NOMO-1 (cell line): ENCODE measurements at regions not wholly inside any gene's neighbourhood (a gene's known extent, or its start where the extent isn't known, plus 50 kb on each side); places are given as distances from the start of the nearest gene placed in this dataset.

Experiments used
- DNase-seq, 2 experiments: peaks; one replicate each; lab custom pipeline; 2025; ENCODE audit not compliant: unreplicated experiment in 2 of 2; lab: John Stamatoyannopoulos, UW

GRCh38 chr7:145313551-145313950 is 477.7 kb upstream of the TPK1 start:
- no peak for DNase-seq

GRCh38 chr7:145293754-145294153 is 457.9 kb upstream of the TPK1 start:
- DNase-seq: no peak

DNA sequence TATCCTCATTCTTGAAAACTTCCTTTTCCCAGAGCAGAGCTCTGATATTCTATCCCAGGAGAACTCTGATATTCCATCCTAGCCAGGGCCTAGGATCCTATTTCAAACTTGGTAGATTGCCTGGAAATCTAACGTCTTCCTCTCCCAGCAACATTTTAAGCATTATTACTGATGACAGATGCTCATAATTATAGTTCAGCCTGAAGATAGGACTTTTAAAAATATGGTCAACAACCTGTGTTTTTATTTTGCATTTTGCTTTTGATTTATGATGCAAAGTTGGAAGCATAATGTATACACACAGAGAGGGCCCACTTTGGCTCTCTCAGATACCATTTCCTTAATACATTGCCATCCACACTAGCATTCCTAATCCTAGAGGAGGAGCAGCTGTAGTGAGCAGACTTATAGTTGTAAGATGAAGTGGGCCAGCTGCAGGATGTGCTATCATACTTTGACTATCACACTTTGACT is 457.4 kb upstream of the TPK1 start:
- DNase-seq: no peak

DNA sequence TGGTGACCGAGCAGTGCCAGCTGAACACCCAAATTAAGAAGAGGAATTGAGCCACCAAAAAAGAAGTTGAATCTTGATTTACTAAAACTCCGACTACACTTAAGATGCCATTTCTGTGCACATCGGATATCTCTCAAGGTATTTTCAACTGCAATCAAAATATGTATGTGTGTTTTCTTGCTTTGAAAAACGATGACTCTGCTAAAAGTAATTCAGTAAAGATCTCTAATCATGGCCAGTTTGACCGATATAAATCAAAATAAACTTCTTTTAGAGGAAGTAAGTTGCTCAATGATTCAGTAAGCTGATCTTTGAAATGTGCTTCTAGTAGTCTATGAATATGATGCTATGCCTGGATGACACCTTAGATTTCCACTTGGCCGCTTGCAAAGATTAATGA is 453.5 kb upstream of the TPK1 start:
- DNase-seq: no peak

GRCh38 chr7:145276118-145276517 is 440.3 kb upstream of the TPK1 start:
- no peak for DNase-seq

DNA sequence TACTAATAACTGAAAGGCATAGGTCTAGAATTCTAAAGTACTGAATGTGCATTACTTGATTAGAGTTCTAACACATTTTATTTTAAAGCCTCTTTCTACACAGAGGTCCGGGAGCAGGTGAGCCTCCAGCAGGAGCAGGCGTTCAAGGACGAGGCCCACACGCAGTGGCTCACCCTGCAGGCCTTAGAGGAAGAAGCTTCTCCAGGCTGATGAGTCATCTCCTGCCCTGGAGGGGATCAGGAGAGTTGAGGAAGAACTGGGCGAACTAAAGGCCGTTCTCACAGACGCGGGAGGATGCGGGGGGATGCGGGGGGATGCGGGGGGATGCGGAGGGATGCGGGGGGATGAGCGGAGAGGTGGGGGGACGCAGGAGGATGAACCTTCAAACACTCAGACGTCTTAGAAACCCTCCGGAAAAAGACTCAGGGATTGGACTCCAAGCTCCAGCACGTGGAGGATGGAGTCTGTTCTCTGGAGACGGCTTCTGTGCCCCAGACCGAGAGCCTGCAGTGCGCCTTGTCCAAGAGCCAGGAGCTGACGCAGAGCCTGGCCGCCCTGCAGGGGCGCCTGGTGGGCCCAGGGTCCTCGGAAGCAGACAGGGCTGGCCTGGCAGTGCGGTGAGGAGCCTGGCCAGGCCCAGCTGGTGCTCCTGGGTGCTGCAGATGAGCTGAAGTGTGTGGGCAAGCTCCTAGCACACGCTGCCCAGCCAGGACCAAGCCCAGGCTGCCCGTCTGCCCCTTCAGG is 433.7 kb upstream of the TPK1 start:
- DNase-seq: no peak

DNA sequence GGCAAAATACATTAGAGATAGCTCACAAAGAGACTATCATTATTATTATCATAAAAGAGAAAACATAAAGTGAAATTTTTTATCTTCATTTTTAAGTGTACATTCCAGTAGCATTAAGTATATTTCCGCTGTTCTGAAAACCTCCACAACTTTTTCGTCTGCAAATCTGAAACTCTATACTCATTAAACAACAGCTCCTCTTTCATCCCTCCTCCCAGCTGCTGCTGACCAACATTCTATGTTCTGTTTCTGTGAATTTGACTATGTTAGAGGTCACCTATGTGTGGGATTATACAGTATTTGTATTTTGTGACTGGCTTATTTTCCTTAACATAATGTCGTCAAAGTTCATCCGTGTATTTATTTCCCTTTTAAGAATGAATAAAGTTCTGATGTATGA is 429.3 kb upstream of the TPK1 start:
- DNase-seq: no peak

DNA sequence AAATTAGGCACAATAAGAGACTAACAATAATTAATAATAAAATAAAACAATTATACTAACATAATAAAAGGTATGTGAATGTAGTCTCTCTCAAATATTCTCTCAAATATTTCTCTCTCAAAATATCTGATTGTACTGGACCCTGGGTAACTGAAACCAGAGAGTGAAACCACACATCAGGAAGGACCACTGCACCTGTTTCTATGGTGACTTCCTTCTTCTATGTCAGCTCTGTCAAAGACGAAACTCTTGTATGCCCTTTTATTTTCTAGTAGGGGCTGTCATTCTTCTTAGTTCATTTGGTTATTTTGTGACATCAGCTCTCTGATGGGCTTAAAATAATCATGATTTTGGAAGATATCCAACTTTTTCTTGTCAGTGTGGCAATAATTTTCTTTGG is 428.0 kb upstream of the TPK1 start:
- DNase-seq: no peak

DNA sequence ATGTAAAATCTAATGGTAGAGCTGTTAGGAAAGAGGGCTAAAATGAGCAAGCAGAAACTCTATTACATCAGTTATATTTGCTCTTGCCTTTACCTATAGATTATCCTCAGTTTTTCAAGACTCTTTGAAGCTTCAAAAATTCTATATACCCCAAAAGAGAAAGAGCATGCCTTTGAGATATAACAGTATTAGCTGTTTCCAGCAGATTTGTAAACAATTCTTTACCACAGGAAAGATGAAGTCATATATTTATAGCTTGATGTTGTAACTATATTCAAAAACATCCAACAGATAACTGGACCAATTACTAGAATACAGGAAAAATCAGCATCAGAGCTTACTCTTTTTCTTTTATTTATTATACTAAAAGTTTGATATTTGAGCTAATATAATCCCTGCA is 416.2 kb upstream of the TPK1 start:
- no peak for DNase-seq

DNA sequence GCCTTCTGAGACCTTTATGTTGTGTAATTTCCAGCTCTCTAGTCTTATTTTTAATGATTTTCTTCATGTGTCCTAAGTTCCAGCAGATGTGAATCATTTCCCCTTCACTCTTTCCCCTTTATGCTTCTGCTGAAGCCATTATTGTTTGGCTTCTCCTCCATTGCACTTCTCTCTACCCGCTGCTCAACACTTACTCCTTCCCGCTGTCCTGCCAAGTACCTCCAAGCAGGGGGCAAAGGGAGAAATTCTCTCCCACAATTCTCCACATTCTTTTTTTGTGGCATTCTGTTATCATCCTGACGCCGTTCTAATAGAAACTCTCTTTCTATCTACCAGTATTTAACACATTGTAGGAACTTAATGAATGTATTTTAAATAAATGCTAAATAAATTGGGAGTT is 388.9 kb upstream of the TPK1 start:
- no peak for DNase-seq

DNA sequence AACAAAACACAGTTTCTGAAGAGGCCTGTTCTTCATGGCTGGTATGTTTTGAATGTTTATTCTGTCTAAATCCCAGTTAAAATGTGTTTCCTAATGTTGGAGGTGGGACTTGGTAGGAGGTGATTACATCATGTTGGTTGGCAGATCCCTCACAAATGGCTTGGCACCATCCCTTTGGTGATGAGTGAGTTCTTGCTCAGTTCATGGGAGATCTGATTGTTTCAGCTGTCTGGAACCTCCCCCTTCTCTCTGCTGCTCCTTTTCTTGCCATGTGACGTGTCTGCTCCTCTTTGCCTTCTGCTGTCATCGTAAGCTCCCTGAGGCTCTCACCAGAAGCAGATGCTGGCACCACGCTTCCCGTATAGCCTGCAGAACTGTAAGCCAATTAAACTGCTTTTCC is 383.6 kb upstream of the TPK1 start:
- no peak for DNase-seq

- no peak for DNase-seq
Observed at GRCh38 chr7:145216866-145217265, 381.0 kb upstream of the TPK1 start.

- no peak for DNase-seq
Observed at GRCh38 chr7:145212050-145212449, 376.2 kb upstream of the TPK1 start.

DNA sequence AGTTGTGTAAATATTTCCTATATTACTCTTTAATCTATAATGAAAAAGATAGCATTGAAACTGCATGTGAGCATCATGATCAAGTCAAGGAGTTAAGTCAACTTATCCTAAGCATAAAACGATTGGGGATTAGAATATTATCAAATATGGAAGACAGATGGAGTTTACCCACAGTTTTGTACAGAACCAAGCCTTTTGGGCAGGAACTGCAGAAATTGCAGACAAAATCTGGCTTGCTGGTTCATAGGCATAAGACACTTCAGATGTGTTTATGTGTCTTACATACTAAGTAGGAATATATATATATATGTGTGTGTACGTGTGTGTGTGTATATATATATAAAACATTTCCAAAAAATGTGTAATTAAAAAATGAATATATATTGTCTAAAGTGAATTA is 375.4 kb upstream of the TPK1 start:
- no peak for DNase-seq

DNA sequence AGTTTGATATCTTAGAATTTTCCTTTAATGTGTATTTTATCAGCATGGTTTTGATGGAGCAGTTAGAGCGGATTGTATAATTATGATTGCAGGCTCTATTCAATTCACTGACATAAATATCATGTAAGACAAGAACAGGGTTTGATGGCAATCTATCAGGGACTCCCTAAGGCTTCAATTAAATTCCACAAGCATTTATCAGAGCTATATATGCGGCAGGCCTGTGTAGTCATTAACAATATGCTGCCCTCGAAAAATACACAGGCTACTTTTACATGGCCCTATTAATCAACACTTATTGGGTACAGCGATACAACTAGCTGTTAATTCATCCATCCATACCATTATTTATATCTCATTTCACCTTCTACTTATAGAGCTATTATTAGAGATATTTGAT is 358.1 kb upstream of the TPK1 start:
- DNase-seq: no peak

DNA sequence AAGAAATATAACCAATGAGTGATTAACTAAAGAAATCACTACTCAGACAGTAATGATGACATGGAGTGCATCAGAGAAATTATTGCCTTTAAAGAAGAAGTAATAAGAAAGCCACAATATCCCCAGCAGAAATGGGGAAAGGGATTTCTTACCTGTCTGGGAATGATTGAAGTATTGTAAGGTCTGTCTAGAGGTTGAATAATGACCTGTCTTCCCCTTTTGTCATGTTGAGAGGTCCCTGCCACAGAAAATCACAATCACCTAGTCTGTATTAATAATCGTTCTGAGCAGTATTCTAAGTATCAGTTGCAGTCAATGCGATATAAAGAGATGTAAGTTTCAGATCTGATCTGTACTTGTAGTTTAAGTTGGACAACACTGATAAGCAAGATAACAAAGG is 349.1 kb upstream of the TPK1 start:
- DNase-seq: no peak

DNA sequence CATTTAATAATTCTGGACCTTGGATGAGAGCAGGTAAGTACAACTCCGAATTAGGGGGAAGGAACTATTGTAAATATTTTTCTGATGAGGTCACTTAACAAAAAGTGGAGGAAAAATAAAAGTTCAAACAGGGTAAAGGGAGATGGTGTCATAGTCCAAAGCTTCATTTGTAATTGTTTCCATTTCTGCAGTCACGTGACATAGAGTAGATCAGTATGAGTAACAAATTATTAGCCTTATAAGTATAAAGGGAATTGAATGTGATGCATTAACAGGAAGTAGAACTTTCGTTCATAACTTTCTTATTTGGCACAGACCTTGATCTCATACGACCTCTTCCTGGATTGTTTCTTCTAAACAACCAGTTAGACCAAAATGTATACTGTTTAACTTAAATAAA is 347.2 kb upstream of the TPK1 start:
- DNase-seq: no peak

- no peak for DNase-seq
Observed at GRCh38 chr7:145175366-145175765, 339.5 kb upstream of the TPK1 start.

DNA sequence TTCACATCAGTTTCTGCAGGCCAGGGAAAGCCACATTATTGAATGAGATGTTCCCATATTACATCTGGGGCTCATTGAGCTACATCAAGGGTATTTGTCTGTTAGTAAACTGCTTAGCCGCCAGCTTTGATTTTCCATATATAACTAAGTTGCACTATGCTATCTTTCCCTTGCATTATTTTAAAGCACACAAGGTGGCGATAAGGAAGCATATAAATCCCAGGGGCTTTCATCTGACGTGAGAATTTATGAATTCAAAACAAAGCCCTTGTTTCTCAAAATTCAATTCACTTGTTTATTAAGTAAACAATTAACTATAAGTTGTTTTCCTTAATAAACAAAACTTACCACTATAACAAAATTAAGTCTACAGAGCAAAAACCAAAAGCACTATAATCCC is 334.1 kb upstream of the TPK1 start:
- DNase-seq: no peak

DNA sequence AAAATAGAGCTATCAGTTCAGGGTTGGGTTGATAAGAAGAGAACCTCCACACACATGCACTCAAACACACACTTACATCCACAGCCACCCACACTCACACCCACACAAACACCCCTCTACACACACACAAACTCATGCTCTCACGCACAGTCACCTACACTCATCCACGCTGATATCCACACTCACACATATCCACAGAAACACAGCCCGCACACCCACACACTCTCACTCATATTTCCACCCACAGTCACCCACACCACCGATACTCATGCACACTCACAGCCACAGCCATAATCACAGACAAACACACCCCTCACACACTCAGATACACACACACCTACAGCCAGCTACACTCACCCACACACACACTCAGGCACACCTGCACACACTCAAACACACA is 333.0 kb upstream of the TPK1 start:
- no peak for DNase-seq

DNA sequence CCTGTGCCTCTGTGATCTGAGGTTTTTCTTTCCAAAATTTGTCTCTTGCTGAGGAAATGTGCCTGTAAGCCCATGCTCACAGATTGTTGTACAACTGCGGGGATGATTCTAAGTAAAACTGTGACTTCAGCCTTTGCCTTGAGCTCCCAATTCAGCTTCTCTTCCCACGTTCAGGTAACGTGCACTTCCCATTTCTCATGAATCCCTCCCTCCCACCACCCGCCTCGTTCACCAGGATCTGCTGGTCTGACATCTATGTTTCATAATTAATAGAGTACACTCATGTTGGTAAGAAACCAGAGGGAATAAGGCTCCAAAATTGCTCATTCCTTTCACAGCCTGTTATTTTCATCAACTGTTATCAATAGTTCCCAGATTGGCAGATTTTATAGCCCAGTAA is 332.6 kb upstream of the TPK1 start:
- DNase-seq: no peak

GRCh38 chr7:145156834-145157233 is 321.0 kb upstream of the TPK1 start:
- no peak for DNase-seq

DNA sequence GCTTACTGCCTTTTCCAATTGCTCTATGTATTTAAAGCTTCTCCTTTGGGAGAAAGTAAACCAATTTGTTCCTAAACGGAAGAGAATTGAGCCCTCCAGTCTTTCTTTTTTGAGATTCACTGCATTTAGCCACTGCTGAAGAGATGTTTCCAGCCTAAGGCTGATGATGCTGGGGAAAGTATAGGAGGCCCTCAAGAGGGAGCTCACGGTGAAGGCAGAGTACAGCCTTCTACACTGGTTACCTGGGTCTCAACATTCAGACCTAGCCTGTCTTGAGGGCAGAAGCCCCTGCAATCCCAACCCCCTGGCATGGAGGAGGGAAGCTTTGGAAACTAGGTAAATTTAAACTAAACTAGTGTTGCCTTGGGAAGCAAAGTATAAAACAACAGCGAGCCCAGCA is 316.7 kb upstream of the TPK1 start:
- DNase-seq: no peak
